D721Med (cell line): ENCODE measurements at regions not wholly inside any gene's neighbourhood (a gene's known extent, or its start where the extent isn't known, plus 50 kb on each side); places are given as distances from the start of the nearest gene placed in this dataset.

Experiments
- DNase-seq: peaks from one replicate; pipeline ENCODE4 v3.0.0; 2011; ENCODE audit warnings: low spot score; ENCODE audit not compliant: insufficient read length
- FAIRE-seq: peaks from 2 replicates; lab custom pipeline; 2011; peaks lifted over from hg19 to GRCh38; lab: Jason Lieb, UNC
- CTCF ChIP-seq: IDR thresholded peaks from 2 replicates; pipeline ENCODE4 v1.5.1; 2012; ENCODE audit warnings: mild to moderate bottlenecking, control low read depth; ENCODE audit not compliant: insufficient read depth; ENCODE audit errors: missing control alignments

GRCh38 chr7:131188367-131189339 lies 139.0 kb upstream of the MKLN1 start:
- FAIRE-seq (no peak), DNase-seq (no peak)
- no peak for TF ChIP-seq CTCF

GRCh38 chr7:131189488-131189887 lies 138.2 kb upstream of the MKLN1 start:
- FAIRE-seq (no peak), DNase-seq (no peak)
- no peak for TF ChIP-seq CTCF

DNA sequence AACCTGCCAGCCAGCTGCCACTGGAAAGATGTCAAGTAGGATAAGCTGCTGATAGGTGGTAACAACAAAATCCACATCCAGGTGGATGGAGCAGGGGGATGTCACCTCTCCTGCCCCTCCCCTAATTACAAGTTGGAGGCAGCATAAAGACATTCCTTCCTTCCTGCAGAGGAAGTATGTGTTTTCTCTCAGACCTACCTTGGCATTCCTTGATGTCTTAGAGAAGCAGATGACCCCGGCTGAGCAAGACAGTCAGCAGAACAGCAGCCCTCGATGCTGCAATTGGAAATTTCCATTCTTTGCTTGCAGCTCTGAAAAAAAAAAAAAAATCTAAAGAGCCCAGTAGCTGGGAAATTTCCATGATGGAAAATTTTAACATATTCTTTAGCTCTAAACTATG lies 137.5 kb upstream of the MKLN1 start:
- FAIRE-seq (no peak), DNase-seq (no peak)
- TF ChIP-seq CTCF: no peak

- no peak for DNase-seq
- no peak for TF ChIP-seq CTCF
- FAIRE-seq: no peak
Observed at GRCh38 chr7:131190581-131190980, 137.1 kb upstream of the MKLN1 start.

GRCh38 chr7:131194070-131194865 lies 133.4 kb upstream of the MKLN1 start:
- no peak for TF ChIP-seq CTCF
- no peak for FAIRE-seq
- DNase-seq: no peak

DNA sequence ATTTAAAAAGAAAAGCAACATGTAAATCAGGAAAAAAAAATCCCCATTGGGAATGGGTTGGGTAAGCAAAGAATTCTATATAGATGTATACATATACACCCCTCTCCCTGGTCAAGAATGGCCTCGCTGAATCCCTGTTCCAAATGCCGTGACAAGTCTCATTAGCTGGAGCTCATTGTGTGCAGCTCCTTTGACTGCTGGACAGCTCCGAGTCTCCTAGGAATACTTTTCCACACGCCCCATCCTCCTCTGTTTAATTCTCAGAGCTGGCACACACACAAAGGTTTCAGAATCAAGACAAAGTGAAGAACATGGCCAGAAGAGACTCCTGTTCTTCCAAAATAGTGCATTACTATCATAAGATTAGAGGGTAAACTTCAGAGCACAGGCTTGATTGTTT lies 130.9 kb upstream of the MKLN1 start:
- no peak for TF ChIP-seq CTCF
- FAIRE-seq (no peak), DNase-seq (no peak)
